ENCODE measurements at regions not wholly inside any gene's neighbourhood (a gene's known extent, or its start where the extent isn't known, plus 50 kb on each side); places are given as distances from the start of the nearest gene placed in this dataset.

DNA sequence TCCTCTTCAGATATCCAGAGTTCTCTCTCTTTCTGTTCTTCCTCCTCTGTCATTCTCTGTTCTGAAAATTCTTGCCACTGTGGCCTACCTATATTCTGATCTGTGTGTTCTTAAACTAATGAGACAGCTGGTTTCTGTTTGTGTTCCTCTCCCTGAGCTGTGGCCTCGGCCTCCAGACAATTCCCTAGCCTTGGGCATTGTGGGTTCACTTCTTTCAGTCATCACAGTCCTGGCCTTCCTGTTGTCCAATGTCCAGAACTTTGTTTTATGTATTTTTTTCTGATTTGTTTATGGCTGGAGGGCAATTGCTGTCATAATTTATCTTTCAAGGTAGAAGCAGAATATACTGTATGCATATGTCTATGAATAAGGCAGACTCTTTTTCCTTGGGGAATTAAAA is 173.2 kb upstream of the MTPN start:
- no peak for DNase-seq
- no peak overlapping the region for H2BK5ac ChIP-seq (ENCODE audit: insufficient read length, low read length)
- no peaks in the 10 kb centered on the region for H3K79me2 ChIP-seq (ENCODE audit: insufficient read depth, low read length)
- H2AK5ac ChIP-seq (ENCODE audit: insufficient read length, low read length): no peak overlapping the region
- H3K79me1 ChIP-seq (ENCODE audit: insufficient read depth, low read depth, low read length, poor library complexity, severe bottlenecking): no peaks in the 10 kb centered on the region
- no peak overlapping the region for H3K9ac ChIP-seq (ENCODE audit: extremely low read depth, insufficient read length, low read length)
- H3K27ac ChIP-seq (ENCODE audit: insufficient read length, low read depth, low read length): no peak overlapping the region
- H2BK120ac ChIP-seq (ENCODE audit: low read depth, low read length, poor library complexity, severe bottlenecking): no peak overlapping the region
- H4K5ac ChIP-seq (ENCODE audit: insufficient read length, low read depth, low read length): no peak overlapping the region
- Mint-ChIP-seq H3K27me3 (ENCODE audit: low read depth) (no peaks in the 10 kb centered on the region), H3K36me3 (ENCODE audit: insufficient read depth in 1 of 3, low read depth in 3 of 3) (no peaks in the 10 kb centered on the region), H3K4me3 (no peak overlapping the region), H3K9me3 (no peaks in the 10 kb centered on the region), H3K27ac (peak overlapping the region in 1 of 3 experiments; percentile 33; a peak in 2 of 7 replicates), H3K4me1 (no peaks in the 10 kb centered on the region)
- no peak overlapping the region for H2AFZ ChIP-seq (ENCODE audit: low read length)
- no peak overlapping the region for H3K18ac ChIP-seq (ENCODE audit: insufficient read length, low read depth, low read length)
- TF ChIP-seq, protein P1, sequence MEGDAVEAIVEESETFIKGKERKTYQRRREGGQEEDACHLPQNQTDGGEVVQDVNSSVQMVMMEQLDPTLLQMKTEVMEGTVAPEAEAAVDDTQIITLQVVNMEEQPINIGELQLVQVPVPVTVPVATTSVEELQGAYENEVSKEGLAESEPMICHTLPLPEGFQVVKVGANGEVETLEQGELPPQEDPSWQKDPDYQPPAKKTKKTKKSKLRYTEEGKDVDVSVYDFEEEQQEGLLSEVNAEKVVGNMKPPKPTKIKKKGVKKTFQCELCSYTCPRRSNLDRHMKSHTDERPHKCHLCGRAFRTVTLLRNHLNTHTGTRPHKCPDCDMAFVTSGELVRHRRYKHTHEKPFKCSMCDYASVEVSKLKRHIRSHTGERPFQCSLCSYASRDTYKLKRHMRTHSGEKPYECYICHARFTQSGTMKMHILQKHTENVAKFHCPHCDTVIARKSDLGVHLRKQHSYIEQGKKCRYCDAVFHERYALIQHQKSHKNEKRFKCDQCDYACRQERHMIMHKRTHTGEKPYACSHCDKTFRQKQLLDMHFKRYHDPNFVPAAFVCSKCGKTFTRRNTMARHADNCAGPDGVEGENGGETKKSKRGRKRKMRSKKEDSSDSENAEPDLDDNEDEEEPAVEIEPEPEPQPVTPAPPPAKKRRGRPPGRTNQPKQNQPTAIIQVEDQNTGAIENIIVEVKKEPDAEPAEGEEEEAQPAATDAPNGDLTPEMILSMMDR (conservative IDR thresholded peaks at IDR 0.05): no peak
- no peak overlapping the region for H4K8ac ChIP-seq (replicated peaks; ENCODE audit: insufficient read length, low read depth, low read length)
- no peak overlapping the region for H3K23ac ChIP-seq (ENCODE audit: insufficient read length, low read depth, low read length)
- no peak overlapping the region for H3T11ph ChIP-seq (ENCODE audit: low read length)
- H2BK15ac ChIP-seq (ENCODE audit: low read depth, low read length): no peak overlapping the region
- no peak overlapping the region for H4K91ac ChIP-seq (ENCODE audit: insufficient read length, low read depth, low read length)
- H3K23me2 ChIP-seq (ENCODE audit: insufficient read length, low read depth, low read length, poor library complexity, severe bottlenecking): no peaks in the 10 kb centered on the region
- H3K4ac ChIP-seq (ENCODE audit: low read depth, low read length): no peak overlapping the region
- H3K9me3 ChIP-seq (ENCODE audit: control insufficient read depth, low read depth, low read length): no peaks in the 10 kb centered on the region
- H3K4me1 ChIP-seq (ENCODE audit: insufficient read depth, low read length): no peaks in the 10 kb centered on the region
- no peak overlapping the region for H2BK12ac ChIP-seq (ENCODE audit: insufficient read length, low read depth, low read length)
- no peak overlapping the region for H3K14ac ChIP-seq (ENCODE audit: insufficient read depth, low read length)
- H2BK20ac ChIP-seq (ENCODE audit: low read depth, low read length, poor library complexity, severe bottlenecking): no peak overlapping the region
- no peaks in the 10 kb centered on the region for H3K27me3 ChIP-seq (ENCODE audit: insufficient read depth, low read length)
- no peak overlapping the region for H3K4me2 ChIP-seq (ENCODE audit: insufficient read depth, insufficient read length, low read length)
- WGBS (ENCODE audit: extremely low coverage, insufficient read length, low lambda C conversion rate): no CpG with 5 or more reads among the region's 1 CpG
- no peaks in the 10 kb centered on the region for H4K20me1 ChIP-seq (ENCODE audit: control insufficient read depth, insufficient read depth, insufficient read length)
- H3K56ac ChIP-seq (ENCODE audit: insufficient read length, low read depth, low read length): no peak overlapping the region
